B cell (primary cell): ENCODE measurements at regions not wholly inside any gene's neighbourhood (a gene's known extent, or its start where the extent isn't known, plus 50 kb on each side); places are given as distances from the start of the nearest gene placed in this dataset.

Experiments used
- ATAC-seq: fragments of 200-7000 bp; cut with Tn5 transposase; one replicate; pipeline ENCODE4 v1.10.0; 2021; ENCODE audit warnings: low read depth, mild to moderate bottlenecking, moderate number of reproducible peaks, moderate library complexity
- CTCF ChIA-PET: fragments of 350-600 bp; sonication (Branson Sonifier 250); formaldehyde crosslinking; loops from one replicate; lab custom pipeline; 2021; ENCODE audit warnings: antibody characterized with exemption, inconsistent platforms; lab: Charles Lee
- POLR2A ChIA-PET: fragments of 350-600 bp; sonication (Branson Sonifier 250); formaldehyde crosslinking; loops from one replicate; lab custom pipeline; 2021; ENCODE audit warnings: antibody characterized with exemption; lab: Charles Lee
- DNase-seq: peaks from one replicate; pipeline ENCODE4 v3.0.0; 2013
- H2AFZ ChIP-seq: 2 replicates; pipeline ENCODE4 v1.6.1; 2012; ENCODE audit warnings: mild to moderate bottlenecking, low read depth, low read length; ENCODE audit not compliant: insufficient read depth, poor library complexity, severe bottlenecking
- H3K27ac ChIP-seq, 2 donors: 1 replicate in 1 of 2; 2 replicates in 1 of 2; pipeline ENCODE4 v1.5.1; 2012 to 2013; ENCODE audit warnings: low read length in 2 of 2, mild to moderate bottlenecking in 2 of 2, moderate library complexity in 1 of 2
- H3K27me3 ChIP-seq, 4 experiments: fragments of 200-600 bp in 1 of 4; sonication (generic) in 1 of 4; replicated peaks in 1 of 4; 1 replicate in 2 of 4; 2 replicates in 2 of 4; pipeline versions ENCODE4 v1.6.1 to v1.7.0; 2013 to 2016; ENCODE audit warnings: low read length in 3 of 4, mild to moderate bottlenecking in 2 of 4, mixed read lengths in 1 of 4, moderate library complexity in 1 of 4; ENCODE audit not compliant: insufficient read depth in 4 of 4, control insufficient read depth in 3 of 4; ENCODE audit errors: control extremely low read depth in 1 of 4
- H3K36me3 ChIP-seq, 2 experiments: replicated peaks in 1 of 2; 1 replicate in 1 of 2; 2 replicates in 1 of 2; pipeline versions ENCODE4 v1.6.1 to v1.7.1; 2013; ENCODE audit warnings: low read length in 1 of 2; ENCODE audit not compliant: insufficient read depth in 2 of 2, control insufficient read depth in 1 of 2; ENCODE audit errors: control extremely low read depth in 1 of 2, extremely low read depth in 1 of 2
- H3K4me1 ChIP-seq, 2 donors: fragments of 200-600 bp in 1 of 2; sonication (generic) in 1 of 2; 1 replicate in 1 of 2; 2 replicates in 1 of 2; pipeline versions ENCODE4 v1.5.1 to v1.6.1; 2013 to 2017; ENCODE audit warnings: low read length in 2 of 2; ENCODE audit not compliant: control insufficient read depth in 2 of 2, insufficient read depth in 2 of 2
- H3K4me2 ChIP-seq: replicated peaks from 2 replicates; pipeline ENCODE3; 2012; ENCODE audit warnings: mild to moderate bottlenecking, low read depth, low read length; ENCODE audit not compliant: poor library complexity, severe bottlenecking
- H3K4me3 ChIP-seq, 5 experiments: fragments of 200-600 bp in 1 of 5; sonication (generic) in 1 of 5; 1 replicate in 3 of 5; 2 replicates in 2 of 5; pipeline versions ENCODE4 v1.5.1 to v1.7.0; 2011 to 2016; ENCODE audit warnings: low read length in 4 of 5, mild to moderate bottlenecking in 4 of 5, low read depth in 2 of 5, control low read depth in 1 of 5, moderate library complexity in 1 of 5; ENCODE audit not compliant: insufficient read depth in 1 of 5; ENCODE audit errors: control extremely low read depth in 1 of 5, extremely low read depth in 1 of 5
- H3K79me2 ChIP-seq: fragments of 200-600 bp; sonication (generic); one replicate; pipeline ENCODE4 v1.6.0; 2016; ENCODE audit warnings: low read length; ENCODE audit not compliant: control insufficient read depth, insufficient read depth
- H3K9ac ChIP-seq: fragments of 200-600 bp; sonication (generic); 2 replicates; pipeline ENCODE4 v1.6.1; 2017; ENCODE audit warnings: mild to moderate bottlenecking, low read length, moderate library complexity
- H3K9me3 ChIP-seq, 3 donors: one replicate each; pipeline versions ENCODE4 v1.6.1 to v1.7.1; 2013; ENCODE audit warnings: low read length in 2 of 3; ENCODE audit not compliant: control insufficient read depth in 2 of 3, insufficient read depth in 1 of 3; ENCODE audit errors: control extremely low read depth in 1 of 3
- H4K20me1 ChIP-seq: 2 replicates; pipeline ENCODE4 v1.6.0; 2012; ENCODE audit warnings: mild to moderate bottlenecking, low read length; ENCODE audit not compliant: insufficient read depth, control insufficient read depth, poor library complexity, severe bottlenecking
- H3K27ac Mint-ChIP-seq: one replicate; pipeline ENCODE4 v1.8.0; 2021; ENCODE audit warnings: mixed read lengths
- H3K27me3 Mint-ChIP-seq: one replicate; pipeline ENCODE4 v1.8.0; 2021; ENCODE audit warnings: mixed read lengths
- H3K4me1 Mint-ChIP-seq: one replicate; pipeline ENCODE4 v1.8.0; 2021; ENCODE audit warnings: mixed read lengths
- H3K4me3 Mint-ChIP-seq: one replicate; pipeline ENCODE4 v1.8.0; 2021; ENCODE audit warnings: mixed read lengths
- H3K9me3 Mint-ChIP-seq: one replicate; pipeline ENCODE4 v1.8.0; 2022; ENCODE audit warnings: mixed read lengths; ENCODE audit not compliant: insufficient read depth
- CTCF ChIP-seq: fragments of 200-600 bp; IDR thresholded peaks from one replicate; pipeline ENCODE4 v1.8.0; 2022; ENCODE audit warnings: antibody characterized with exemption, mild to moderate bottlenecking
- EZH2 ChIP-seq: IDR thresholded peaks from 2 replicates; pipeline ENCODE4 v1.6.1; 2012; ENCODE audit warnings: borderline replicate concordance, low read depth, mild to moderate bottlenecking, moderate library complexity, low read length; ENCODE audit not compliant: insufficient read depth, poor library complexity, severe bottlenecking
- WGBS: methylation state at CpG from one replicate; pipeline ENCODE4 v1.1.5; 2013; ENCODE audit warnings: missing lambda C conversion rate; ENCODE audit not compliant: insufficient coverage; 5-methylcytosine and 5-hydroxymethylcytosine counted together
- intact Hi-C: fragments of 100-400 bp; cut with micrococcal nuclease; formaldehyde crosslinking; loops from one replicate; pipeline ENCODE4 v1.10.0; 2022

- H2AFZ ChIP-seq, result no peak overlapping the region
- WGBS, result 100% methylated on average over 1 of the region's 2 CpGs
- POLR2A ChIA-PET, result no interaction called here
- no peak overlapping the region for H3K4me3 ChIP-seq
- H3K4me3 Mint-ChIP-seq, result no peak overlapping the region
- H3K27me3 ChIP-seq, result no peaks in the 10 kb centered on the region
- no peaks in the 10 kb centered on the region for H3K9me3 ChIP-seq
- intact Hi-C loops, result no loop called here
- H4K20me1 ChIP-seq, result no peaks in the 10 kb centered on the region
- H3K4me1 Mint-ChIP-seq, result no peaks in the 10 kb centered on the region
- no peak for ATAC-seq
- no peak overlapping the region for H3K9ac ChIP-seq
- no peak overlapping the region for H3K27ac Mint-ChIP-seq
- TF ChIP-seq EZH2, result no peak
- no peaks in the 10 kb centered on the region for H3K79me2 ChIP-seq
- DNase-seq, result no peak
- no peaks in the 10 kb centered on the region for H3K9me3 Mint-ChIP-seq
- CTCF ChIA-PET, result no interaction called here
- no peaks in the 10 kb centered on the region for H3K4me1 ChIP-seq
- H3K27me3 Mint-ChIP-seq, result peaks cover 6% of the 10 kb centered on the region
- no peak overlapping the region for H3K27ac ChIP-seq
- no peaks in the 10 kb centered on the region for H3K36me3 ChIP-seq
- H3K4me2 ChIP-seq, result no peak overlapping the region
Measured at GRCh38 chr3:135911110-135911509, 54.4 kb upstream of the PPP2R3A start.

- ATAC-seq, result no peak
- no peak overlapping the region for H3K4me3 Mint-ChIP-seq
- H3K4me1 Mint-ChIP-seq, result no peaks in the 10 kb centered on the region
- ChIA-PET CTCF (no interaction called here), POLR2A (no interaction called here)
- Histone ChIP-seq H3K4me3 (no peak overlapping the region), H3K27me3 (no peaks in the 10 kb centered on the region), H3K36me3 (no peaks in the 10 kb centered on the region), H3K4me2 (no peak overlapping the region), H3K4me1 (no peaks in the 10 kb centered on the region), H3K9ac (no peak overlapping the region), H3K27ac (no peak overlapping the region), H3K9me3 (no peaks in the 10 kb centered on the region), H4K20me1 (no peaks in the 10 kb centered on the region), H3K79me2 (no peaks in the 10 kb centered on the region), H2AFZ (no peak overlapping the region)
- no peaks in the 10 kb centered on the region for H3K9me3 Mint-ChIP-seq
- intact Hi-C loops, result no loop called here
- no CpG with 5 or more reads among the region's 2 CpGs for WGBS
- H3K27ac Mint-ChIP-seq, result no peak overlapping the region
- no peak for DNase-seq
- TF ChIP-seq EZH2 (no peak), CTCF (no peak)
- peaks cover 23% of the 10 kb centered on the region for H3K27me3 Mint-ChIP-seq
Measured at GRCh38 chr3:135915206-135915605, 50.3 kb upstream of the PPP2R3A start.
